Inflammatory macrophage (primary cell): ENCODE measurements at regions not wholly inside any gene's neighbourhood (a gene's known extent, or its start where the extent isn't known, plus 50 kb on each side); places are given as distances from the start of the nearest gene placed in this dataset.

ENCODE experiments used
- DNase-seq, 2 donors: peaks; one replicate each; pipeline ENCODE4 v3.0.0-alpha.2; 2020 to 2022

DNA sequence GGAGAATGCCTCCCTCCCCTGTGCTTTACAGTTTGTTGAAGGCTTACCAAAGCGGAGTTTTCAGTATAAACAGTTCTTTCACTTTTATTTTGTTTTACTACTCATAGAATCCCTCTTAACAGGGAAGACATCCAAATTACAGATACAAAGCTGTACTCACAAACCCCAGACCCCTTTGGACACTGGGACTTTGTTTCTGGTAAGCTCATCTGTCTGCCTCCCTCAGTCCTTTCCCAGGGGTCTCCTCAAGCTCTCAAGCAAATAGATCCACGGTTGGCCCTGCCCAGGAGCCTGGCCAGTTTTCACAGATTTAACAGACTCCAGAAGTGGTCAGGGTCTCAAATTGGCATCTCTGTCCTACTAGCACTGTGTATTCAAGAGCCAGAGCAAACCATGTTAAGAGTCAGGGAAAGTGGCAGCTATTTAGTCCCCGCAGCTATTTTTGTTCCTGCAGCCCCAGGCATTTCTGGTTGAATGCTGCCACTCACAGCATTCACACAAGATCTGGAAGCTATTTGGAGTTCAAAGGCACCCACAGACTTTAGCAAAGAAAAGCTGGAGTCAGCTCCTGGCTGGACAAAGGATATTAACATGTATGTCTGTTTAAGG, 54.2 kb downstream of the TMEM100 start:
- DNase-seq = no peak

DNA sequence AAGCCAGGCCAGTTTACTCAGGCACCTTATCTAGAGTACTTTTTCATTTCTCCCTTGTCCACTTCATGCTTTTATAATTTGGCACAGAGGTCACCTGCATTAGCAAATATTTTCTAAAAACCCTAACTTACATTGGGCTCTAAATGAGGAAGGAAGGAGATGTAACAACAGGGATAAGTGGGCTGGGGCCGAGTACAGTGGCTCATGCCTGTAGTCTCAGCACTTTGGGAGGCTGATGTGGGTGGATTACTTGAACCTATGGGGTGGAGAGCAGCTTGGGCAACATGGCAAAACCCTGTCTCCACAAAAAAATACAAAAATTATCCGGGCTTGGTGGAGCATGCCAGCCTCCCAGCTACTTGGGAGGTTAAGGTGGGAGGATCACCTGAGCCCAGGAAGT, 55.9 kb downstream of the TMEM100 start:
- peak; percentile 84 to 90 for DNase-seq

DNA sequence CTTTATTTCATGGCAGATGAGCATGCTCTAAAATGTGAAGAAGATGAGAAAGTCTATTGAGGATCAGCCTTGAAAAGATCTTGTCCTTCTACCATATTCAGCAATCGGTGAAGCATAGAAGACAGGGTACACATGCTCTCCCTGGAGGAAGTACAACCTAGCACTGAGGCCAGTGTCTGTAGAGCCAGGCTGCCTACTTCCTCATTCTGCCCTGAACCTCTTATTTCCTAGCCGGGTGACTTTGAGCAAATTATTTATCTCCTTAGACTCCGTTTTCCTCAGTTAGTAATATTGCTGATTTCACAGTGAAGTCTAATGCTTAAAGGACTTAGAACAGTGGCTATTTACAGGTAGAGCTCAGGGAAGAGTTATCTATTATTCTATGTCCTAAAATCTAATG, 58.4 kb downstream of the TMEM100 start:
- DNase-seq = peak; percentile 76 to 83

DNA sequence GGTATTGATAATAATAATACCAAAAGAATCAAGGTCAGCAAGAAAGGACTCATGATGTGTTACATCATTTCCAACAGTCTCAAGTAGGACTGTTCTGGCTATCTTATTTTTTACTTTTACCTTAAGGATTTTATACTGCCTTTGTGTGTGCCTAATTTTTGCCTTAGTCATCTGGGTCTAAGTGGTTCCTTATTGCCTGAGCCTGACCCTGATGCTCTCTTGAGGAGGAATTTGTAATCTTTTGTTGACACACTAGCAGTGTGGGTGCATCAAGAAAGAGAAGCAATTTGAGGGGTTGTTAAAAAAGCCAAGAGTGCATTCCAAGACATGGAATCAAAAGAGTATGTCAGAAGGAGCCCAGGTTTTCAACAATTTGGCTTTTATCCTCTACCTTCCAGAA, 59.3 kb downstream of the TMEM100 start:
- peak; percentile 74 to 81 for DNase-seq

DNA sequence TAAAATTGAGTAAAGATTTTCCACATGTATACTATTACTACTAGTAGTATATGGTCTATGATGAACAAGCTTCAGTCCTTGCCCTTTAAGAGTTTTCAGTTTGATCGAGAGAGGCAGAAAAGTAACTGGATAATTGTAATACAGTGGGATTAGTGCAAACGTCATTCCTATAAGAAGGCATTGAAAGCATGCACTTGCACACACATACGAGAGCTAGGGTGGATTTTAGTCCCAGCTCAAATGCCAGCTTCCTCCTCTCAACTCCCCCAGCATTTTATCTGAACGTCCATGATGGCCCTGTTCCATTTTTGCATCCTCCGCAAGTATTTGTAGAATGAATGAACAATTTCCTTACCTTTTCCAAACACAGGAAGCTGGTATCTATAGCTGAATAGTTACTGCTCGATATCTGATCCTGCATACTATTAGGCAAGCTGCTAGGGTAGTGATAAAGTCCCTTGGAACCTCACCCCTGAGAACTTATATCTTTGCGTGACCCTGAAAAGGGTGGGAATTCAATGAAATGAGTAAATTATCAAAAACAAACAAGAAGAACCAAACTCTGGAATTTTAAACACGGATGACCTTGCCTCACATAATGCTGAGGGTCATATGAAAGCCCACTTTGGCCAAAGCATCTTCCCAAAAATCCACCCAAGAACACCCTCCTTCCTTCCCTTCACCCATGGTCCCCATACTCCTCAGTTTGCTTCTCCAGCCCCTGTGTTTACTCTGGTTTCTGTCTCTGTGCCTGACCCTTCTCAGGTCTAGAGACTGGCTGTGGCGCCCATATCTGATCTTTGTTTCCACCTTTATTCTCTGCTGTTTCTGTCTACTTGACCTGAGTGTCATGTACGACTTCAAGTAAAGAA, 60.5 kb downstream of the TMEM100 start:
- no peak for DNase-seq

DNA sequence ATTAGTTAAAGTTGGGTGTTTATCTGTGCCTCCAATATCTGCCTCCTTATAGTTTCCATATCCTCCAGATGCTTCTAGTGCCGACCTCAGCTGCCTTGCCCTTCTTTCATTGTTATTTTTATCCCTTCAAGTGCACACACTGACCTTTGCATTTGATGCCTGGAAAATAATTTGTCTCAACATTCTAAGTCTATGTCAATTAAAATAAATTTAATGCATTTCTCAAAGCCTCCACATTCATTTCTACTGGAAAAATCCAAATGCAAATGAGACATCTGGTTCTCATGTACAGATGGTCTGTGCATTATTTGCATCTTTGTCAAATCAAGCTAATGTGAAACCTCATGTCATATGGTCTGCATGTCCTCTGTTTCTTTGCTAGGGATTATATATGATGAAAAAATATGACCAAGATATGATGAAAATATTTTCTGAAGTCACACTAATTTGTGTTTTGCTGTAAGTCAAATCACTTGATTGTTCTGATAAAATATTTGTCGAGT, 61.4 kb downstream of the TMEM100 start:
- no peak for DNase-seq

DNA sequence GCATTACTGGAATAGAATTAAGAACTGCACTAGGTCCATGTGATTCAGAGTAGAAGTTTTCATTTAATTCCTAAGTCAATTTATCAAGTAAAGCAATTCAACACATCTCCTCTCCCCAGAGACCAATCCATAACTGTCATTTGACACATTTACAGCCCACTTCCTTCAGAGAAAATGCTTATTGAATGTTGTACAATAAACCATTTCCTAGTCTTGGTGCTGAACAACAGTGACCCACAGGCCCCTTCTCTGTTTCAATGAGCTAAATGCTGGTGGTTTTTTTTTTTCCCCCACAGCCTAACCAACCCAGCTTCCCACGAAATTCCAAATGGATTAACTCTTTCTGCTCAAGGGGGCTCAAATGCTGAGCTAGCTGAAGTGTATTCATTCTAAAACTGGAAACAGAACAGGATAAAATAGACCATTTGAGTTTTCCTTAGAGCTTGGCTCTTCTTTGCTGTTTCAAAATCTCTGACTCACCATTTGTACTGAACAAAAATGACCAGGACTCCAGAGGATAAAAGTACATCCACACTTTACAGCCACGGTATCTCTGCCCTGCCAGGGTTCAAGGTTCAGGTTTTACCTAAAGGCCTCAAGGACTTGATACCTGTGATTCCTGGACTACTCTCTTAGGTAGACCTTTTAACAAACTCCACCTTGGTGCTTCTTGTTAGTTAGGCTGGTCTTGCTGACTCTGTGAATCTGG, 62.3 kb downstream of the TMEM100 start:
- no peak for DNase-seq

DNA sequence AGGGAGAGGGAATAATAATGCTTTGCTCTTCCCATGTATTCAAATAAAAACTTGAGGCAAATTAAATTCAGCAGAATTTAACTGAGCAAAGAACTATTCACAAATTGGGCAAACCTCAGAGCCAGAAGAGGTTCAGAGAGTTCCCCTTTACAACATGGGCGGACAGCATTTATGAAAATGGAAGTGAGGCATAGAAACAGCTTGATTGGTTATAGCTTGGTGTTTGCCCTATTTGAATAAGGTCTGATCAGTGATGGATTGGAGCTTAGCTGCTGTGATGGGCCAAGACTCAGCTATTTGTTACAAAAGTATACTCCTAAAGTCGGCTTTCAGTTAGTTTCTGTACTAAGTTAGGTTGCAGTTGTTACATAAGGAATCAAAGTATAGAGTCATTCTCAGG, 63.0 kb downstream of the TMEM100 start:
- peak in 1 of 2 donors; percentile 43 for DNase-seq

DNA sequence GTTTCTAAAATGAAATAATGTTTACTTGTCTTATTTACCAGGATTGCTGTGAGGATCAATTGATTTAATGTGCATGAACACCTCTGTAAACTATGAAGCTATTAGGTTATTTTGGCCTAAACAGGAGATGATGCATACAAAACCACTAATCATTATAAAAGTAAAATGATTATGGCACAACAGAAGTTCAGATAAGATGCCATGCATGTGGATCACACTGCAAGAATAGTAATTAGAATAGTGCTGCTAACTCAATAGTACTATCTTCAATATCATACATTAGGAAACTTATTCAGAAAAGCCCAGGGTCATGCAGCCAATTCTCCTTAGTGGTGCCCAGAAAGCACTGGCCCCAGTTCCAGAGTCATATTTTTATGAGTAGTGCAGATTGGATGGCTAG, 66.9 kb downstream of the TMEM100 start:
- no peak for DNase-seq

DNA sequence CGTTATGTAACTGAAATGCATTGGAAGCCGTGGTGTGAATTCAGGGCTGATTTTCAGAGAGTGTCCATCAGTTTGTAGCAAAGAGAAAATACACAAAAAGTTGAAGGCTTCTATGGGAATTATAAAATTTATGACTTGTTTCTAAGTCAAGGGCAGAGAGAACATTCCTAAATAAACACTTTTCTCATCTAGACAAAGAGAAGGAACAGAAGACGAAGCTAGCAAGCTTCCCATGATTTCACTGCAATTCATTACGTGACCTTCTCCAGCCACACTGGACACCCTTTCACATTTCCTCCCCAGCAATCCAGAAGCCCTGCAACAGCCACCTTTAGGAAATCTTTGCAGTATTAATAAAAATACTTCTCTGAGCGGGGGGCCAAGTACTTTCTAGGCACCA, 67.8 kb downstream of the TMEM100 start:
- DNase-seq = no peak

DNA sequence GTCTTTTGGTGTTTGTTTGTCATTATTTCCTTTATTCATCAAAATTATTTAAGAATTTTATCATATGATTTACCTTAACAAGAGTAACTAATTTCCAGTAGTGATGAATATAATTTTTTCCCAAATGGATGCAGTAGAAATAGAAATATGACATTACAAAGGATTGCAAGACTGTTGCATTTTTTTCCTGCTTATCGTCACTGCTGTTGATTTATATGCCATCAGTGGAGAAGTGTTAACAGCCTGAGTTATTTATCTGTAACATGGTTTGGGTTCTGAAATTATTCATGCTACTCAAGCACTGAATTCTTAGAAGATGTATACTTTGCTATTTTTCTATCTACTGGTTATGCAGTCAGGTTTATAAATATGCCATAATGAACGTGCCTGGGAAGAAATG, 68.6 kb downstream of the TMEM100 start:
- no peak for DNase-seq

DNA sequence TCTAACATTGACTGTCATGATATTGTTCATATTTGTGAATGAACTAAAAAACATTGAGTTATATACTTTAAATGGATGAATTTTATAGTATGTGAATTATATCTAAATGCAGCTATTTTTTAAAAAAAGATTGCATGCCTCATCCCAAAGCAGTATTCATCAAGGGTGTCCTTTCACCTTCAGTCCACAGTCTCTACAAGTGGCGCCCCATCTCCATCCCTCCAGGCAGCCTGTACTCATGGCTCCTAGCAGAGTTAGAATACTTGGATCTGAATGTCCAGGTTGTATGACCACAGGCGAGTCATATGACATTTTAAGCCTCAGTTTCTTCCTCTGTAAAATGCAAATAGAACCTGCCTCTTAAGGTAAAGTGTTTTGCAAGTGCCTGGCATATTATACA, 69.8 kb downstream of the TMEM100 start:
- no peak for DNase-seq

DNA sequence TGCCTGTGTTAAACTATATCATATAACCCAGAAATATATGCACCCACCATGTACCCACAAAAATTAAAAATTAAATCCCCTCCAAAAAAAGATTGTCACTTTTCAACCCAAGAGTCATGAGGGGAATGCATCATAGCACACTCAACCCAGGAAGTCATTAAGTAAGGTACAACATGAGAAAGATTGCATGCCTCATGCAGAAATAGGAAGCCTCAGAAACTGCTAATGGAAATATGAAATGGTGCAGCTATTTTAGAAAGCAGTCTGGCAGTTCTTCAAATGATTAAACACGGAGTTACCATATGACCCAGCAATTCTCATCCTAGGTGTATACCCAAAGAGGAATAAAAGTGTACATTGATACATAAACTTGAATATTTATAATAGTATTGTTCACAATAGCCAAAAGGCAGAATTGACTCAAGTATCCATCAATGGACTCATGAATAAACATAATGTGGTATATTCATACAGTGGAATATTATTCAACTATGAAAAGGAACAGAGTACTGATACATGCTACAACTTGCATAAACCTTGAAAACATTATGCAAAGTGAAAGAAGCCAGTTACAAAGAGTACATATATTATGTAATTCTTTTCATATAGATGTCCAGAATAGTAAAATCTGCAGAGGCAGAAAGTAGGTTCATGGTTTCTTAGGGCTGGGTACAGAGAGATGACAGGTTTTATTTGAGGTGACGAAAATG, 70.4 kb downstream of the TMEM100 start:
- peak; percentile 22 to 46 for DNase-seq

DNA sequence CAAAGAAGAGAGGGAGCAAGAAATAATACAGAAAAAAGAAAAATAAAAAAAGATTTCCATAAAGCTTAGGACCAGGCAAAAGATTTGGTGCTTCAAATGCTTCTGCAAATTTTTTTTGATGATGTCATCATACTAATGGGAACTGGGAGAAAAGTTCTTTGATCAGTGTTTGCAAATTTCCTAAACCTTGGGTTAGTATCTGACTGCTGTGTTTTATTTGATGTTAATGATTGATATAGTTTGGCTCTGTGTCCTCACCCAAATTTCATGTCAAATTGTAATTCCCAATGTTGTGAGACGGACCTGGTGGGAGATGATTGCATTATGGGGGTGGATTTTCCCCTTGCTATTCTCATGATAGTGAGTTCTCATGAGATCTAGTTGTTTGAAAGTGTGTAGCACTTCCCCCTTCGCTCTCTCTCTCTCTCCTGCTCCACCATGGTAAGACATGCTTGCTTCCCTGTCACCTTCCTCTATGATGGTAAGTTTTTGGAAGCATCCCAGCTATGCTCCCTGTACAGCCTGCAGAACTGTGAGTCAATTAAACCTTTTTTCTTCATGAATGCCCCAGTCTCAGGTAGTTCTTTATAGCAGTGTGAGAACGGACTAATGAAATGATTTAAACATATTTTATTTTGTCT, 72.6 kb downstream of the TMEM100 start:
- DNase-seq = peak; percentile 27 to 45

DNA sequence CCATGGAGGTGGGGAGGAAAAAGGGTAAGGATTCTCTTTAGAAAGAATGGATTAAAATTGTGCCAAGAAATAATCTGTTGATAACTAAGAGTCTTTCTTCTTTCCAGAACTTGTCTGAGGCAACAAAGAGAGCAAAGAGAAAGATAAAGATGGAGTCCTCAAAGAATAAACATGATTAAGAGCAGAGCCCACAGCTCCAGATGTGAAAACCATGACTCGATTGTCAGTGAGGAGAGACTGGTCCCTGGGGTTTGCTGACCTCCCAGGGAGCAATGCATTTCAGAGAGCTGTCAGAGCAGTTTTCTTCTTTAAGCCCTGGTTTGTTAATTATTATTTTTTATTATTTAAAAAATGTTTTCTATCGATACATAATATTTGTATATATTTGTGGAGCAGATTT, 74.6 kb downstream of the TMEM100 start:
- DNase-seq = no peak

DNA sequence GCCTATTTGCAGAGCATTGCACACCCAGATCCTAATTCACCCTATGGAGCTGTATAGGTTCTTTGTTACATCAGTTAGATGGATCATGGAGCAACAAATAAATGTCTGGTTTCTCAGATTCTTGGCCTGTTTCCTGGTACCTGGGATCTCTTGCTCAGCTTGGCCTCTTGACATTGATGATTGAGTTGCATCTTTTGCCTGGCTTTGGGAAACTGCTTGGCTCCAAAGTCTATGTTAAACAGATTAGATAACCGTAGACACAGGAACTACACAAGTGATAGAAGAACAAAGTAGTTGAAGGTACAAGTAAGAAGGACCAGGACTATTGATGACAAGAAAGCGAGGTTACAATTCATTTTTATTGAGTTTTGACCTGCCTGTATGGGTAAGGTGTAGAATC, 77.3 kb downstream of the TMEM100 start:
- no peak for DNase-seq

DNA sequence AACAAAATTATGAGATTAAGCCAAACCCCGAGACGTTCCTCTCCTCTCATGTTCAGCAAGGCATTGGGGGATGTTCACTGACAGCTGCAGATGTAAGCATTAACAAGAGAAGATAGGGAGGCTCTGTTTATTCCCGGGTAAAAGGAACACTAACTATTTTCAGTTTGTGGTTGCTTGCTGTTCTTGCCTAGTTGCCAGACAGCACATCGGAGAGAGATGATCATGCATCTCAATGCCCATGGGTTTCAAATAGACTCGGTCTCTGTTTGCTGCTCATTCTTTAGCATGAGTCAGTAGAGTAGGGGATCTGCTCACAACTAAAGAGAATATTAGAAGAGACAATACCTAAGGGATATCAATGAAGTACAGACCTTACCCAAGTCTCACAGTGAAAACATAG, 78.3 kb downstream of the TMEM100 start:
- DNase-seq = no peak

DNA sequence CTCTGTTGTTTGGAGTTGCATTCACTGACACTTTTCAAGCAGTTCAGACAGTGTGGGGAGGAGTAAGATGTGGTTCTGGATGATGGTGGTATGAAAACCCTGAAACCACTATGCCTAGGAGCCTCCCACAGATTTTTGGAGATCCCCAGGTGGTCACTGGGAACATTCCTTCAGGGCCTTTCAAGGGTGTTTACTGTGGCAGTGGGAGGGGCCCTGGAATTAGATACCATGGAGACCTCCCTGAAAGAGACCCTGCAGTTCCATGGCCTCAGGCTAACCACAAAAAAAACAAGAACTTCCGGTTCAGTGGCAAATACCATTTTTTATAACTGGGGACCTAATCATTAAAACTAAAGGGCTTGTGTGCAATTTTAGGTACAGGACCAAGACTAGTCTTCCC, 79.9 kb downstream of the TMEM100 start:
- no peak for DNase-seq

DNA sequence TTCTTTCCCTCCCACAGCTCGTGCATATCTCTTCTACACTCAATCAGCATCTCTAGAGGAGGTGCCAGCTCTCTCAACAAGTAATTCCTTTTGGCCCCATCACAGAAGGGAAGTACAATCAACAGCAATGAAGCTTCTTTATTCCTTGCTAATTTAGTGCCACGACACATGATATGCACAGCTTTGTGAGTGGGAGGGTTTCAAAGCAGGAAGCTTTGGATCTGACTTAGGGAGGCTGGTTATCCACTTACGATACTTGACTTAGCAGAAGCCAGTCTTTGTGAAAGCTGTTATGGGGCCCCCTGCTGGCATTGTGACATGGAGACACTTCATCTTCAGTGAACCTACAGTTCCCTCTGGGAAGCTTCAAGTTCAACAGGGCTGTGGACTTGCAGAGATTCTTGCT, 81.0 kb downstream of the TMEM100 start:
- peak; percentile 88 to 95 for DNase-seq

DNA sequence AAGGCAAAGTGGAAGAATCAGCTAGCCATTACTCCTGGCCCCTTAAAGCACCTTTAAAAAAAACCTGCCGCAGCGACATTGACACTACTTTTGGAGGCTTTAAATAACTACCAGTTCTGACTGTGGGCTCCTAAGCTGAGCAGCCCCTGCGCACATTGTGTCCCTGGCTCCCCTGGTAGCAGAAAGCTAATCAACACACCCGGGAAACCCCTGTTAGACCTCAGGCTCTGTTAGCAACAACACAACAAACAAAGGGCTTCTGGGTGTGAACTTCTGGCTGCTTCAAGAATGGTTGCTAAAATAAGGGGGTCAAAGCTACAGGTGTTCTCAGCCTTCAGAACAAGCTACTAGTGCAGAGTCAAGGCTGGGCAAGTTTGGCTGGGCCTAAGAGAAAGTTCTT, 83.6 kb downstream of the TMEM100 start:
- no peak for DNase-seq

DNA sequence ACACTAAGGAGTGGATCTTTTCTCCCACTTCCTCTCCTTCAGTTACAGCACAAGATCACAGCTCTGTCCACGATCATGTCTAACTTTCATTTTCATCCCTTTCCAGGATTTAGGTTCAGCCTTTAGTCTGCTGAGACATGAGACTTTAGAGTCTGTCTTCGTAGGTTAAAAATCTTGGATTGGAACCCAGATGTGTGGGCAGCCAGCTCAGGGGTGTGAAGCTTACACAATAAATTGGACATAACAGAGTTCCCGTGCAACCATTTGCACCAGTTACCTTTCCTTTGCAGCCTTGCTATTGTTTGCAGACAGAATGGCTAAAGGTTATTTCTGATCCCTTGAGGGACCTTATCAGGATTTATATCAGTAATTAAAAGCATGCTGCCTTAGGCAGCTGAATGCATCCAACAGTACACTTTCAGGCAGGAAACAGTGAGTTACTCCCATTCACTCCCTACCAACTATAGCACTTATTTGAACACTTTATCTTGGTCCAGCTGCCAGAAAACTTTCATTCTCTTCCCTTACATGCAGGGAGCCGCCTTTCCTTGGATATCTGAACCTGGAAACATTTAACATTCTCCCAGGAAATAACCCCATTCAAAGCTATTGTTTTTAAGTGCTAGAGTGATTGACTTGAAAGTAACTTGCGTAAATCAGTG, 87.3 kb downstream of the TMEM100 start:
- peak in 1 of 2 donors; percentile 4 for DNase-seq

DNA sequence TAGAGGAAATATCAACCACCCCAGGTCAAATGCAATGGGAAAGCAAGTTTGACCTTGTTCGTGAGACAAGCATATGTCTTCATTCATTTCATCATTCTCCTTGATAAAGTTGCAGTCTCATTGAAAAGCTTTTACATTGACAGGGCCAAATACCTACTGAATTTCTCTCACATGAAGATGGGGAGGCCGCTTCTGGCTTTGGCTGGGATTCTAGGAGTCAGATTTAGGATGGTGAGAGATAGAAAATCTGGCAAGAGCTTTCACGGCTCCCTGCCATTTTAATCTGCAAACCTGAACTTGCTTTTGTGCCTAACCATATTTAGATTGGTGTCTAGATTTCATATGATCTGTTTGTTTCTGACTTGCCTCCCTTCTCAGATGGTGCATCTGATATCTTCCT, 88.0 kb downstream of the TMEM100 start:
- DNase-seq = no peak
